Urinary bladder (tissue), 3 donors: ENCODE measurements at regions not wholly inside any gene's neighbourhood (a gene's known extent, or its start where the extent isn't known, plus 50 kb on each side); places are given as distances from the start of the nearest gene placed in this dataset.

ENCODE experiments used
- DNase-seq: peaks from one replicate; pipeline ENCODE4 v3.0.0-alpha.2; 2015; ENCODE audit errors: extremely low spot score
- H3K27ac ChIP-seq: one replicate; pipeline ENCODE4 v1.5.1; 2013; ENCODE audit warnings: low read depth, mild to moderate bottlenecking, moderate library complexity
- H3K36me3 ChIP-seq: one replicate; pipeline ENCODE4 v1.6.1; 2013; ENCODE audit warnings: mild to moderate bottlenecking, moderate library complexity; ENCODE audit not compliant: insufficient read depth
- H3K4me1 ChIP-seq: one replicate; pipeline ENCODE4 v1.6.1; 2013; ENCODE audit warnings: mild to moderate bottlenecking, moderate library complexity; ENCODE audit not compliant: insufficient read depth
- H3K4me3 ChIP-seq: one replicate; pipeline ENCODE4 v1.5.1; 2013; ENCODE audit warnings: low read depth, low read length
- WGBS: extraction: QIAGEN DNeasy Blood & Tissue Kit; methylation state at CpG from one replicate; pipeline ENCODE4 v1.1.7; 2013; 5-methylcytosine and 5-hydroxymethylcytosine counted together
- donor health status: healthy with polysubstance abuse.
- donor health status: healthy.

DNA sequence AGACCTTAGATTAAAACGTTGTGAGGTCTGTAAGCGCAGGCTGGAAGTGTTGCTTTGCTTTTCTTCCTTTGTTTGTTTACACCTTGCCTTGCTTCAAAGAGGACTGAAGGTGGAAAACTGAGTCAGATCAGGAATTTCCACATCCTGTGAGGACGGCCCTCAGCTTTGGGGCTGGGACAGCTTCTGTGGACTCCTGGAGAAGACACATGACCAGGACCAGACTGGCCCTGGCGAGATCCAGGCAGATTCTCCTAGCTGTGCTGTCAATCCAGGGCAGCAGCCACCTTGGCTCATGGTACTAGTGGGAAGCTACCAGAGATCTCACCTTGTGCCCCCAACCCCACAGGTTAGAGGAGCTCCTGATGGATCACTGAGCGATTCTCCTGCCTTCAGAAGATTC, 1461.9 kb downstream of the TBC1D22A start:
- Histone ChIP-seq H3K36me3 (no peaks in the 10 kb centered on the region), H3K4me3 (no peak overlapping the region), H3K4me1 (no peaks in the 10 kb centered on the region), H3K27ac (no peak overlapping the region)
- 53% methylated on average over 5 of the region's 5 CpGs for WGBS
- no peak for DNase-seq

GRCh38 chr22:48223488-48224190, 1461.2 kb downstream of the TBC1D22A start:
- H3K36me3 ChIP-seq, result no peaks in the 10 kb centered on the region
- DNase-seq, result no peak
- no peak overlapping the region for H3K27ac ChIP-seq
- H3K4me3 ChIP-seq, result no peak overlapping the region
- 59% methylated on average over 7 of the region's 7 CpGs for WGBS
- no peaks in the 10 kb centered on the region for H3K4me1 ChIP-seq

DNA sequence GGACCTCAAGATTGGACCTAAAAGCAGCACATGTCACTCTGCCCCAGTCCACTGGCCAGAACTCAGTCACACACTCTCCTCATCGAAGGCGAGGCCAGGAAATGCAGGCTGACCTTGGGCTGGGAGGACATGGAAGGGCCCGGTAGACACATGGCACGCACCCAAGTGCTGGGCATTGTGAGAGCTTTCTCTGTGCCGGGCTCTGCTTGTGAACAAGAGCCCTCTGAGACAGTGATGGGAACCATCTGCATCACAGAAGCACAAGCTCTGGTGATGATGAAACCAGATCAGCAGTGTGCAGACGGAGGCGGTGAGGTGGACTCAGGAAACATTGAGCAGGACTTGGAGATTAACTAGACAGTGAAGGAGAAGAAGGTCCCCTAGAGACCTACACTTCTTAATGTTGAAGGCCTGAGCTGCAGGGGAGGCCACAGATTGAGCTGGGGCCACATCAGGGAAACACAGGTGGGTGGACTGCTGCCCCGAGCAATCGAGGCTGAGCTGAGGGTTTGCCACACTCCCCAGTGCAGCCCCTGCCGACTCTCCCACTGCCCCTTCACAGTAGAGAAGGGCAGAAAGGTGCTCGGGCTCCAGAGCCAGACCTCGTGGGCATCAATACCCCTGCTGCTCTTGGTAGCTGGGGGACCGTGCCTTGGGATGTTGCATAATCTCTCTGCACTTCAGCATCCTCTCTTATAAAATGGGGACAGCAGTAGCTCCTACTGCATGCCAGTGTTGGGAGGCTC, 1460.5 kb downstream of the TBC1D22A start:
- no peak for DNase-seq
- no peak overlapping the region for H3K27ac ChIP-seq
- no peaks in the 10 kb centered on the region for H3K36me3 ChIP-seq
- no peak overlapping the region for H3K4me3 ChIP-seq
- WGBS, result 80% methylated on average over 13 of the region's 13 CpGs
- no peaks in the 10 kb centered on the region for H3K4me1 ChIP-seq

GRCh38 chr22:48218889-48219420, 1456.5 kb downstream of the TBC1D22A start:
- 49% methylated on average over 7 of the region's 7 CpGs for WGBS
- H3K36me3 ChIP-seq, result no peaks in the 10 kb centered on the region
- H3K4me1 ChIP-seq, result no peaks in the 10 kb centered on the region
- H3K27ac ChIP-seq, result no peak overlapping the region
- H3K4me3 ChIP-seq, result no peak overlapping the region
- DNase-seq, result no peak

GRCh38 chr22:48217596-48217995, 1455.1 kb downstream of the TBC1D22A start:
- H3K27ac ChIP-seq, result no peak overlapping the region
- WGBS, result 93% methylated on average over 11 of the region's 11 CpGs
- H3K4me3 ChIP-seq, result no peak overlapping the region
- no peaks in the 10 kb centered on the region for H3K36me3 ChIP-seq
- no peaks in the 10 kb centered on the region for H3K4me1 ChIP-seq
- no peak for DNase-seq

GRCh38 chr22:48212727-48213126, 1450.3 kb downstream of the TBC1D22A start:
- Histone ChIP-seq H3K27ac (no peak overlapping the region), H3K36me3 (no peaks in the 10 kb centered on the region), H3K4me3 (no peak overlapping the region), H3K4me1 (no peaks in the 10 kb centered on the region)
- WGBS, result 76% methylated on average over 1 of the region's 1 CpG
- DNase-seq, result no peak

- Histone ChIP-seq H3K36me3 (no peaks in the 10 kb centered on the region), H3K27ac (no peak overlapping the region), H3K4me1 (no peaks in the 10 kb centered on the region), H3K4me3 (no peak overlapping the region)
- WGBS, result 60% methylated on average over 7 of the region's 7 CpGs
- DNase-seq, result no peak
Measured at GRCh38 chr22:48210812-48211211, 1448.4 kb downstream of the TBC1D22A start.

GRCh38 chr22:48210198-48210580, 1447.7 kb downstream of the TBC1D22A start:
- no peaks in the 10 kb centered on the region for H3K4me1 ChIP-seq
- WGBS, result 29% methylated on average over 10 of the region's 10 CpGs
- no peaks in the 10 kb centered on the region for H3K36me3 ChIP-seq
- no peak overlapping the region for H3K27ac ChIP-seq
- DNase-seq, result no peak
- no peak overlapping the region for H3K4me3 ChIP-seq

DNA sequence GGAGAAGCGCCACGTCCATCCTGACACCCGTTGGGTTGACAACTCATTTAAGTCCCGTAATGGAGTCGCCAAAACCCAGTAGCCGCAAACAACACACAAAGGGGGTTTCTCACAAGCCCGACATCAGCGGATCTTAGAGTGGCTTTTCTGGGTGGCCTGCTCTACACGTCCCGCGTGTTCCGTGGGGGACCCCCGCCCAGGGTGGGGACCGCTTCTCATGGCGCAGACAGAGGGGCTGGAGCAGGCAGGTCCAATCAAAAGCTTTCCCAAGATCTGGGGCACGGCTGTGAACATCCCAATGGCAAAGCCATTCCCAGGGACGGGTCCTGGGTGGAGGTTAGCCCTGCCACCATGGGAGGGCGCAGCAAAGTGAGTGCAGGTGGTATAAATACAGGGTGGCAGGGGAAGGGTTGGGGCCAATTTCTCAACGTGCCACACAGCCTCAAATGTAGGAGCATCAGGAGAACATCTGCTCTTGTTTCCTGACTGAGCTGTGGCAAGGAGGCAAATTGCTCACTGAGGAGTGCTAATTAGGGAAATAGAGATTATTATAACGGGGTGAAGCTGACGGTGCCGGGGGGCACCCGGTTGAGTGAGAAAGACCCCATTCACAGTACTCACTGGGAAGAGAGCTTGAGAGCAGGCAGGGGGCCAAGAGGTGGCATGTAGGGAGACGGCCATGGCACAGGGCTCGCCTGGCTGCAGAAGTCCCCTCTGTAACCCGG, 1447.2 kb downstream of the TBC1D22A start:
- H3K4me1 ChIP-seq, result no peaks in the 10 kb centered on the region
- no peak overlapping the region for H3K27ac ChIP-seq

DNA sequence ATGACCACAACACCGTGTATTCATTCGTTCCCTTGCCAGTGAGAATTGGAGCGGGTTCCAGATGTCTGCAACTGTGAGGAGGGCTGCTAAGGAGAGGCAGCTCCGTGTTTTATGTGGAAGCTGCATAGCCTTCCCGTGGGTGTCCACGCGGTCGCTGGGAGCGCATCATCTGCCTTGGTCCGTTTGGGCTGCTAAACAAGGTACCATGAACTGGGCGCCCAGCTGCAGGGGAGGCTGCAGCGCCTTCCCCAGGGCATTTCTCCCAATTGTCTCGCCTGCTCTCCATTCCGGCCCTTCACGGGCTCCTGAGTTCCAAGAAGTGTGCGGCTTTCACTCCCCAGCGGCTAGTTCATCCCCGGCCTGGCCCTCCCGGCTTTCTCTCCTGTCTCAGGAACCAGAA, 1446.4 kb downstream of the TBC1D22A start:
- H3K4me3 ChIP-seq, result no peak overlapping the region
- H3K36me3 ChIP-seq, result no peaks in the 10 kb centered on the region
- no peaks in the 10 kb centered on the region for H3K4me1 ChIP-seq
- no peak overlapping the region for H3K27ac ChIP-seq
- WGBS, result 92% methylated on average over 19 of the region's 19 CpGs
- DNase-seq, result no peak

More for the DNA sequence above, 1447.2 kb downstream of the TBC1D22A start:
- H3K36me3 ChIP-seq, result no peaks in the 10 kb centered on the region
- DNase-seq, result no peak
- 82% methylated on average over 26 of the region's 26 CpGs for WGBS
- H3K4me3 ChIP-seq, result no peak overlapping the region

DNA sequence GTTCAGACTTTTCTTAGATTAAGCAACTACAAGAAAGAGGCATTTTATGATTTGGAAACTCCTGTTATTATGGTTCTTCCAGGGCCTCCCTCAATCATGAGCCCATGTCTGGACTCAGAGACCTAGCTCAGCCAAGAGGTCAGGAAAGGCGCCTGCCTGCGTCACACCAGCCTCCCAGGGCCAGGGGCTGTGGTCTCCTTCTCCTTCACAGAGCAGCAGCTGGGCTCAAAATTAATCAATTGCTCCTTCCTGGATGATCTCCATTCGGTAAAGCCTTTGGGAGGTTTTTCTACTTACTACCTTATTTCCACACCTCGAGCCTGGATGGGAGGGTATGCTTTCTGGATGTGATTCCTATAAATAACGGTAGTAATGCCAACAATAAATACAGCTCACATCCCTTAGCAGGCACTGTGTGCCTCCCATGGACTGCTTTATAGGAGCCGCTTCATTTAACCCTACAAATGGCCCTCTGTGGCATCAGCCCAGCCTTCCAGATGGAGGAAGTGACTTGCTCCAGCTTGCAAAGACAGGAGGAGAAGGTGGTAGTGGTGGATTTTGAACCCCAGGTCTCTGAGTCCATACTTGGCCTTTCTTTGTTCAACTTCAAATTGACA, 1445.6 kb downstream of the TBC1D22A start:
- 62% methylated on average over 6 of the region's 6 CpGs for WGBS
- no peak for DNase-seq
- H3K4me1 ChIP-seq, result no peaks in the 10 kb centered on the region
- no peak overlapping the region for H3K4me3 ChIP-seq
- H3K36me3 ChIP-seq, result no peaks in the 10 kb centered on the region
- no peak overlapping the region for H3K27ac ChIP-seq

GRCh38 chr22:48205790-48206189, 1443.3 kb downstream of the TBC1D22A start:
- no peak for DNase-seq
- no peak overlapping the region for H3K27ac ChIP-seq
- no peak overlapping the region for H3K4me3 ChIP-seq
- H3K4me1 ChIP-seq, result no peaks in the 10 kb centered on the region
- 89% methylated on average over 3 of the region's 3 CpGs for WGBS
- no peaks in the 10 kb centered on the region for H3K36me3 ChIP-seq

GRCh38 chr22:48205161-48205560, 1442.7 kb downstream of the TBC1D22A start:
- 83% methylated on average over 7 of the region's 7 CpGs for WGBS
- no peak overlapping the region for H3K27ac ChIP-seq

More at GRCh38 chr22:48205161-48205560, 1442.7 kb downstream of the TBC1D22A start:
- Histone ChIP-seq H3K4me3 (no peak overlapping the region), H3K4me1 (no peaks in the 10 kb centered on the region), H3K36me3 (no peaks in the 10 kb centered on the region)
- DNase-seq, result no peak
